ENCODE measurements at regions not wholly inside any gene's neighbourhood (a gene's known extent, or its start where the extent isn't known, plus 50 kb on each side); places are given as distances from the start of the nearest gene placed in this dataset.

DNA sequence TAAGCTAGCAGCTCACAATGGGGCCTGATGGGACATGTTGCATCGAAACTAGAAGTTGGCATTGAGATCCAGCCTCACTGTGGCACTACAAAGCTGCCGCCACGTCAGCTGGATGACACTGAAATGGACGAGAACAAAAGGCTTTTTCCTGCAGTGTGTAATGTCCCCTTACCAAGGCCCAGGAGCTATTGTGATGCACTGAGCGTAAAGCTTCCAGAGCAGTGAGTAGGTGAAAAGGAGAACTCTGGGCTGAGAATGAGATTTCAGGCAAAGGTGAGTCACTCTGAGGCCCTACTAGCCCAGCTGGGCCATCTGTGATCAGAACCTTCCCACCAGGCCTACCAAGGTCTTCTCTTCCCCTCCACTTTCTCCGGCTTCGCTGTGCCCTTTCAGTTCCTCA, 528.1 kb upstream of the KLF4 start:
- DNase-seq (ENCODE audit: low spot score), result no peak
- Histone ChIP-seq H2AFZ (no peak overlapping the region), H3K9me2 (replicated peaks; ENCODE audit: insufficient read depth) (no peaks in the 10 kb centered on the region), H3K4me2 (no peak overlapping the region), H3K4me1 (ENCODE audit: insufficient read depth) (no peaks in the 10 kb centered on the region), H4K20me1 (ENCODE audit: insufficient read depth, poor library complexity, severe bottlenecking) (no peaks in the 10 kb centered on the region), H3K4me3 (no peak overlapping the region), H3K9me3 (ENCODE audit: low read depth) (no peaks in the 10 kb centered on the region), H3K27ac (no peak overlapping the region), H3K79me2 (no peaks in the 10 kb centered on the region), H3K27me3 (no peaks in the 10 kb centered on the region), H3K36me3 (replicated peaks; ENCODE audit: insufficient read depth, low read depth) (no peaks in the 10 kb centered on the region)
- 95% methylated on average over 7 of the region's 7 CpGs for WGBS (ENCODE audit: low lambda C conversion rate, missing lambda C conversion rate)
- TF ChIP-seq EZH2 (IDR thresholded peaks at IDR 0.05; ENCODE audit: borderline replicate concordance), result no peak
- TF ChIP-seq, protein P1, sequence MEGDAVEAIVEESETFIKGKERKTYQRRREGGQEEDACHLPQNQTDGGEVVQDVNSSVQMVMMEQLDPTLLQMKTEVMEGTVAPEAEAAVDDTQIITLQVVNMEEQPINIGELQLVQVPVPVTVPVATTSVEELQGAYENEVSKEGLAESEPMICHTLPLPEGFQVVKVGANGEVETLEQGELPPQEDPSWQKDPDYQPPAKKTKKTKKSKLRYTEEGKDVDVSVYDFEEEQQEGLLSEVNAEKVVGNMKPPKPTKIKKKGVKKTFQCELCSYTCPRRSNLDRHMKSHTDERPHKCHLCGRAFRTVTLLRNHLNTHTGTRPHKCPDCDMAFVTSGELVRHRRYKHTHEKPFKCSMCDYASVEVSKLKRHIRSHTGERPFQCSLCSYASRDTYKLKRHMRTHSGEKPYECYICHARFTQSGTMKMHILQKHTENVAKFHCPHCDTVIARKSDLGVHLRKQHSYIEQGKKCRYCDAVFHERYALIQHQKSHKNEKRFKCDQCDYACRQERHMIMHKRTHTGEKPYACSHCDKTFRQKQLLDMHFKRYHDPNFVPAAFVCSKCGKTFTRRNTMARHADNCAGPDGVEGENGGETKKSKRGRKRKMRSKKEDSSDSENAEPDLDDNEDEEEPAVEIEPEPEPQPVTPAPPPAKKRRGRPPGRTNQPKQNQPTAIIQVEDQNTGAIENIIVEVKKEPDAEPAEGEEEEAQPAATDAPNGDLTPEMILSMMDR (IDR thresholded peaks at IDR 0.05; ENCODE audit: poor library complexity), result no peak
- TF ChIP-seq EZH2phosphoT487 (IDR thresholded peaks at IDR 0.05; ENCODE audit: low read depth, severe bottlenecking, unreplicated experiment), result no peak

DNA sequence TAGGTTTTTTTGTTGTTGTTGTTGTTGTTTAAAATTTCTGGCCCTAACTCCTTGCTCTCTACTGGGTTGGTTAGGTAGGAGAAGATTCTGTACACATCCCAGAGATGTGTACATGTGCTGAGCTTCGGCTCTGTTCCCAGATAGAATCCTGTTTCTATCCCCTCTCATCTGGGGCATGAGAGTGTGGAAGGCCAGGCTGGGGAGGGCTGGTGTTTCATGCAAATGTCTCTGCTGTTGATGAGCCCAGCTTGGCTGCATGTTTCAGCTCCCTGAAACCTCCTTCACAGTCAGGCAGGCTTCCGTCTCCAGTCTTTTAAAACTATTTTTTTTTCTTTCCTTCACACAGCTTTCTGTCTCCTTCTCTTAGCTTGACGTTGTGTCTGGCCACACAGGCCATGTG, 526.9 kb upstream of the KLF4 start:
- H3K36me3 ChIP-seq (replicated peaks; ENCODE audit: insufficient read depth, low read depth), result no peaks in the 10 kb centered on the region
- DNase-seq (ENCODE audit: low spot score), result no peak
- H3K4me1 ChIP-seq (ENCODE audit: insufficient read depth), result no peaks in the 10 kb centered on the region
- no peak overlapping the region for H3K27ac ChIP-seq
- TF ChIP-seq EZH2phosphoT487 (IDR thresholded peaks at IDR 0.05; ENCODE audit: low read depth, severe bottlenecking, unreplicated experiment) (no peak), EZH2 (IDR thresholded peaks at IDR 0.05; ENCODE audit: borderline replicate concordance) (no peak)
- TF ChIP-seq, protein P1 (IDR thresholded peaks at IDR 0.05; ENCODE audit: poor library complexity), result no peak
- no peak overlapping the region for H3K4me2 ChIP-seq
- 70% methylated on average over 3 of the region's 3 CpGs for WGBS (ENCODE audit: low lambda C conversion rate, missing lambda C conversion rate)
- H3K9me3 ChIP-seq (ENCODE audit: low read depth), result no peaks in the 10 kb centered on the region
- H3K27me3 ChIP-seq, result no peaks in the 10 kb centered on the region
- H3K79me2 ChIP-seq, result no peaks in the 10 kb centered on the region
- H2AFZ ChIP-seq, result no peak overlapping the region
- no peak overlapping the region for H3K4me3 ChIP-seq
- H3K9me2 ChIP-seq (replicated peaks; ENCODE audit: insufficient read depth), result no peaks in the 10 kb centered on the region
- H4K20me1 ChIP-seq (ENCODE audit: insufficient read depth, poor library complexity, severe bottlenecking), result no peaks in the 10 kb centered on the region

DNA sequence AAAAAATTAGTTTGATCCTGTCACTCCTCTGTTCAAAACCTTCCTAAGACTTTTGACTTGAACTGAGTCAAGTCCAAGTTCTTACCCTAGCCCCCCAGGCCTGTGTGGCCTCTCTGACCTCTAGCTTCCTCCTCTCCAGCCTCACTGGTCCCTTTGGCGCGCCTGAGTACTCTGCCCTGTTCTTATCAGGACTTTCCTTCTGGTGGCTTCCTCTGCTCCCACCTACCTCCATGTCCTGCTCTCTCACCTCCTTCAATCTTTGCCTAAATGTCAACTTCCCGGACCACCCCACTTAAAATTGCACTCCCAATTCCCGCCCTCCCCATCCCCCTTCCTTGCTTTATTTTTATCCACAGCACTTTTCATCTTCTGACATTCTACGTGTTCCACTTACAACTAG, 526.1 kb upstream of the KLF4 start:
- H2AFZ ChIP-seq, result no peak overlapping the region
- H3K36me3 ChIP-seq (replicated peaks; ENCODE audit: insufficient read depth, low read depth), result no peaks in the 10 kb centered on the region
- WGBS (ENCODE audit: low lambda C conversion rate, missing lambda C conversion rate), result 89% methylated on average over 4 of the region's 5 CpGs
- TF ChIP-seq EZH2phosphoT487 (IDR thresholded peaks at IDR 0.05; ENCODE audit: low read depth, severe bottlenecking, unreplicated experiment) (no peak), EZH2 (IDR thresholded peaks at IDR 0.05; ENCODE audit: borderline replicate concordance) (no peak)
- TF ChIP-seq, protein P1 (IDR thresholded peaks at IDR 0.05; ENCODE audit: poor library complexity), result no peak
- H3K27ac ChIP-seq, result no peak overlapping the region
- no peaks in the 10 kb centered on the region for H3K27me3 ChIP-seq
- H3K79me2 ChIP-seq, result no peaks in the 10 kb centered on the region
- DNase-seq (ENCODE audit: low spot score), result no peak
- H3K4me3 ChIP-seq, result no peak overlapping the region
- H3K4me2 ChIP-seq, result no peak overlapping the region
- H3K9me2 ChIP-seq (replicated peaks; ENCODE audit: insufficient read depth), result no peaks in the 10 kb centered on the region
- no peaks in the 10 kb centered on the region for H3K4me1 ChIP-seq (ENCODE audit: insufficient read depth)
- no peaks in the 10 kb centered on the region for H4K20me1 ChIP-seq (ENCODE audit: insufficient read depth, poor library complexity, severe bottlenecking)
- H3K9me3 ChIP-seq (ENCODE audit: low read depth), result no peaks in the 10 kb centered on the region

DNA sequence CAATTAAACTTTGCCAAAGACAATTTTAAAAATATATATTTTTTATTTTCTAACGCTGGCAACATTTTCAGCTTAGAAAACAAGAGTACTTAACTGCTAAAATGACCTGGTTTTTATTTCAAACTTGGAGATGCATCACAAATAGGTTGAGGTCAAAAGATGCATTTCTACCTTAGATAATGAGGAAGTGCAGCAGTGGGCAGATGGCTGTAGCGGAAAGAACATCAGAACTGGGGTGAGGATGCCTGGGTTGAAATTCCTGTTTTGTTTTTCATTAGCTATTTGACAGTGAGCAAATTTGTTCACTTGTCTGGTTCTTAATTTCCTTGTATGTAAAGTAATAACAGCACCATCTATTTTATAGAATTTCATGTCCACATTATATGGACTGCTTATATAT, 524.8 kb upstream of the KLF4 start:
- Histone ChIP-seq H3K9me3 (ENCODE audit: low read depth) (no peaks in the 10 kb centered on the region), H3K27ac (no peak overlapping the region), H3K27me3 (no peaks in the 10 kb centered on the region), H3K9me2 (replicated peaks; ENCODE audit: insufficient read depth) (no peaks in the 10 kb centered on the region), H4K20me1 (ENCODE audit: insufficient read depth, poor library complexity, severe bottlenecking) (no peaks in the 10 kb centered on the region), H3K4me1 (ENCODE audit: insufficient read depth) (no peaks in the 10 kb centered on the region), H3K36me3 (replicated peaks; ENCODE audit: insufficient read depth, low read depth) (no peaks in the 10 kb centered on the region), H3K79me2 (no peaks in the 10 kb centered on the region), H3K4me3 (no peak overlapping the region), H3K4me2 (no peak overlapping the region), H2AFZ (no peak overlapping the region)
- no peak for DNase-seq (ENCODE audit: low spot score)
- TF ChIP-seq, protein P1 (IDR thresholded peaks at IDR 0.05; ENCODE audit: poor library complexity), result no peak
- TF ChIP-seq EZH2 (IDR thresholded peaks at IDR 0.05; ENCODE audit: borderline replicate concordance), result no peak
- TF ChIP-seq EZH2phosphoT487 (IDR thresholded peaks at IDR 0.05; ENCODE audit: low read depth, severe bottlenecking, unreplicated experiment), result no peak
- WGBS (ENCODE audit: low lambda C conversion rate, missing lambda C conversion rate), result 91% methylated on average over 2 of the region's 2 CpGs
